K562 (cell line): ENCODE measurements at regions not wholly inside any gene's neighbourhood (a gene's known extent, or its start where the extent isn't known, plus 50 kb on each side); places are given as distances from the start of the nearest gene placed in this dataset.
"Not testable (repeated sequence)": the region's sequence is repeated elsewhere in the genome, so short reads cannot be mapped to it uniquely, and the experiment has no call there.

ENCODE experiments used
- ATAC-seq: fragments of 200-7000 bp; cut with Tn5 transposase; 3 replicates; pipeline ENCODE4 v1.9.1; 2020; ENCODE audit warnings: moderate library complexity
- BruUV-seq: library from RNA; stranded (reverse); fragments of 400-500 nt; replicated peaks from 2 replicates; lab custom pipeline; 2021; lab: Mats Ljungman, UMichigan
- CTCF ChIA-PET: fragments of 300-600 bp; formaldehyde crosslinking; extraction: SDS; loops from one replicate; lab custom pipeline; 2021; ENCODE audit warnings: low intra/inter-chr PET ratio; lab: Yijun Ruan, JAX
- POLR2A ChIA-PET: fragments of 300-600, 350-650 bp; sonication (Branson Sonifier 250); formaldehyde crosslinking; extraction: SDS; loops from one replicate; lab custom pipeline; 2021; ENCODE audit warnings: antibody characterized with exemption, inconsistent platforms; lab: Yijun Ruan, JAX
- DNase-seq, 4 experiments: peaks; one replicate each; pipeline versions ENCODE4 v3.0.0 to v3.0.0-alpha.2; 2011 to 2018; ENCODE audit warnings: low spot score in 3 of 4, mixed read lengths in 3 of 4; ENCODE audit errors: extremely low read depth in 1 of 4
- FAIRE-seq: peaks from 2 replicates; lab custom pipeline; 2011; peaks lifted over from hg19 to GRCh38; lab: Jason Lieb, UNC
- H2AFZ ChIP-seq: 2 replicates; pipeline ENCODE4 v1.6.0; 2011; ENCODE audit warnings: low read depth, low read length, control low read depth, inconsistent platforms
- H3K27ac ChIP-seq: fragments of 200-600 bp; 3 replicates; pipeline ENCODE4 v1.8.0; 2011; ENCODE audit warnings: low read depth, mild to moderate bottlenecking, control low read depth, inconsistent platforms, low read length, moderate library complexity, mixed read lengths; ENCODE audit errors: extremely low read depth
- H3K27me3 ChIP-seq, 2 experiments: fragments of 300-600 bp in 1 of 2; 2 replicates in 1 of 2; 3 replicates in 1 of 2; pipeline versions ENCODE4 v1.6.0 to v1.8.0; 2011; ENCODE audit warnings: inconsistent platforms in 2 of 2, low read length in 2 of 2, mild to moderate bottlenecking in 1 of 2, mixed read lengths in 1 of 2, moderate library complexity in 1 of 2; ENCODE audit not compliant: control insufficient read depth in 2 of 2, insufficient read depth in 2 of 2
- H3K36me3 ChIP-seq: fragments of 300-600 bp; 3 replicates; pipeline ENCODE4 v1.8.0; 2011; ENCODE audit warnings: mild to moderate bottlenecking, low read length, inconsistent platforms; ENCODE audit not compliant: control insufficient read depth, insufficient read depth
- H3K4me1 ChIP-seq, 2 experiments: fragments of 200-600 bp in 1 of 2; replicated peaks in 1 of 2; 2 replicates in 1 of 2; 3 replicates in 1 of 2; pipeline versions ENCODE4 v1.5.1 to v1.8.0; 2011; ENCODE audit warnings: inconsistent platforms in 2 of 2, low read length in 2 of 2, mild to moderate bottlenecking in 1 of 2, mixed read lengths in 1 of 2, moderate library complexity in 1 of 2; ENCODE audit not compliant: control insufficient read depth in 2 of 2, insufficient read depth in 2 of 2
- H3K4me2 ChIP-seq: 2 replicates; pipeline ENCODE4 v1.6.1; 2011; ENCODE audit warnings: low read length, control low read depth, inconsistent platforms, mixed read lengths; ENCODE audit not compliant: insufficient read depth
- H3K4me3 ChIP-seq: fragments of 200-600 bp; sonication (generic), shearing (Covaris generic); 2 replicates; pipeline ENCODE4 v1.5.1; 2016; ENCODE audit warnings: control low read depth, inconsistent platforms
- H3K79me2 ChIP-seq: fragments of 200-600 bp; 3 replicates; pipeline ENCODE4 v1.8.0; 2011; ENCODE audit warnings: low read length, inconsistent platforms; ENCODE audit not compliant: control insufficient read depth, insufficient read depth
- H3K9ac ChIP-seq, 2 experiments: 2 replicates each; pipeline versions ENCODE4 v1.6.0 to v1.6.1; 2011; ENCODE audit warnings: low read depth in 2 of 2, low read length in 2 of 2, control low read depth in 1 of 2, inconsistent platforms in 1 of 2, mild to moderate bottlenecking in 1 of 2, mixed read lengths in 1 of 2; ENCODE audit not compliant: insufficient read depth in 1 of 2
- H3K9me1 ChIP-seq: one replicate; pipeline ENCODE4 v1.6.0; 2011; ENCODE audit warnings: inconsistent platforms, mild to moderate bottlenecking, low read length, moderate library complexity; ENCODE audit not compliant: control insufficient read depth, insufficient read depth
- H3K9me3 ChIP-seq: replicated peaks from 2 replicates; pipeline ENCODE4 v1.5.1; 2011; ENCODE audit warnings: low read depth, low read length, inconsistent platforms; ENCODE audit not compliant: control insufficient read depth, insufficient read depth
- H4K20me1 ChIP-seq: replicated peaks from 2 replicates; pipeline ENCODE4 v1.6.1; 2011; ENCODE audit warnings: low read length, inconsistent platforms, mixed read lengths; ENCODE audit not compliant: control insufficient read depth, insufficient read depth
- BDP1 ChIP-seq: IDR thresholded peaks from 3 replicates; pipeline ENCODE4 v1.6.1; 2011; ENCODE audit not compliant: insufficient read length, insufficient read depth
- CHD4 ChIP-seq: fragments of 200-600 bp; sonication (generic); IDR thresholded peaks from 3 replicates; pipeline ENCODE4 v1.6.1; 2012; ENCODE audit warnings: low read depth, mild to moderate bottlenecking, mixed read lengths, low read length, inconsistent platforms; ENCODE audit not compliant: insufficient read depth, insufficient replicate concordance, poor library complexity, severe bottlenecking
- HDGF ChIP-seq: fragments of 450-650 bp; IDR thresholded peaks from 2 replicates; pipeline ENCODE4 v1.6.1; 2016
- JUNB ChIP-seq: fragments of 450-650 bp; formaldehyde crosslinking; conservative IDR thresholded peaks from 2 replicates; pipeline ENCODE4 v1.4.0; 2020; ENCODE audit warnings: mild to moderate bottlenecking
- MAZ ChIP-seq, 2 experiments: fragments of 450-650 bp in 1 of 2; sonication (generic) in 1 of 2; formaldehyde crosslinking; IDR thresholded peaks in 1 of 2; conservative IDR thresholded peaks in 1 of 2; 2 replicates each; pipeline versions ENCODE4 v1.4.0 to v1.5.0; 2020; ENCODE audit warnings: mild to moderate bottlenecking in 1 of 2, missing genetic modification reagents in 1 of 2
- MCM7 ChIP-seq, 2 experiments: fragments of 450-650 bp; IDR thresholded peaks; 2 replicates each; pipeline ENCODE4 v1.6.1; 2016 to 2018
- POLR3G ChIP-seq: IDR thresholded peaks from 2 replicates; pipeline ENCODE4 v1.6.1; 2011; ENCODE audit not compliant: insufficient read length, insufficient replicate concordance; ENCODE audit errors: extremely low read depth
- TRIM25 ChIP-seq: fragments of 450-650 bp; IDR thresholded peaks from 2 replicates; pipeline ENCODE4 v1.7.0; 2016; ENCODE audit warnings: borderline replicate concordance
- ZC3H11A ChIP-seq: IDR thresholded peaks from 2 replicates; pipeline ENCODE4 v1.6.1; 2012; ENCODE audit warnings: low read depth, low read length, improper control_type of control experiment
- ZNF124 ChIP-seq: sonication (generic); formaldehyde crosslinking; IDR thresholded peaks from 2 replicates; pipeline ENCODE4 v1.8.1; 2022; ENCODE audit warnings: missing genetic modification reagents
- ZNF668 ChIP-seq: fragments of 250-450 bp; sonication (Bioruptor Pico); IDR thresholded peaks from 2 replicates; pipeline ENCODE4 v1.8.0; 2022; ENCODE audit warnings: mild to moderate bottlenecking, inconsistent platforms
- WGBS: fragments of 100-300 bp; shearing (Covaris generic); methylation state at CpG from one replicate; pipeline ENCODE4 v1.1.6; 2016; ENCODE audit warnings: low coverage, mixed read lengths; ENCODE audit not compliant: insufficient coverage; ENCODE audit errors: missing lambda C conversion rate; 5-methylcytosine and 5-hydroxymethylcytosine counted together
- in situ Hi-C: fragments of 300-500 bp; cut with MboI; formaldehyde crosslinking; loops from 4 replicates; pipeline ENCODE4 v1.15.0; 2018; ENCODE audit warnings: inconsistent platforms, mixed read lengths
- intact Hi-C: fragments of 100-400 bp; cut with micrococcal nuclease; formaldehyde crosslinking; loops from 2 replicates; pipeline ENCODE4 v1.14.2; 2022
- TF ChIP-seq, protein P1 (sequence below): fragments of 150-350 bp; conservative IDR thresholded peaks from 2 replicates; pipeline ENCODE4 v1.6.1; 2014; ENCODE audit warnings: low read length

DNA sequence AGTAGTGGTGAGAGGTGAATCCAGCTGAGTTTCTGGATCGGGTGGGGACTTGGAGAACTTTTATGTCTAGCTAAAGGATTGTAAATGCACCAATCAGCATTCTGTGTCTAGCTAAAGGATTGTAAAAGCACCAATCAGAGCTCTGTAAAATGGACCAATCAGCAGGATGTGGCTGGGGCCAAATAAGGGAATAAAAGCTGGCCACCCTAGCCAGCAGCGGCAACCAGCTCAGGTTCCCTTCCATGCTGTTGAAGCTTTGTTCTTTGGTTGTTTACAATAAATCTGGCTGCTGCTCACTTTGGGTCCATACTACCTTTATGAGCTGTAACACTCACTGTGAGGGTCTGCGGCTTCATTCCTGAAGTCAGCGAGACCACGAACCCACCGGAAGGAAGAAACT lies 141.6 kb upstream of the FGF10 start:
- H3K79me2 ChIP-seq, FAIRE-seq, DNase-seq, H3K4me3 ChIP-seq, intact Hi-C loops, ATAC-seq, H3K27ac ChIP-seq, H3K9me1 ChIP-seq, H4K20me1 ChIP-seq, BruUV-seq, H3K4me1 ChIP-seq, CTCF ChIA-PET, H3K4me2 ChIP-seq, H2AFZ ChIP-seq, H3K27me3 ChIP-seq, POLR2A ChIA-PET, H3K9me3 ChIP-seq, H3K9ac ChIP-seq, in situ Hi-C loops, H3K36me3 ChIP-seq: not testable (repeated sequence)
- WGBS: 4% methylated on average over 6 of the region's 6 CpGs

DNA sequence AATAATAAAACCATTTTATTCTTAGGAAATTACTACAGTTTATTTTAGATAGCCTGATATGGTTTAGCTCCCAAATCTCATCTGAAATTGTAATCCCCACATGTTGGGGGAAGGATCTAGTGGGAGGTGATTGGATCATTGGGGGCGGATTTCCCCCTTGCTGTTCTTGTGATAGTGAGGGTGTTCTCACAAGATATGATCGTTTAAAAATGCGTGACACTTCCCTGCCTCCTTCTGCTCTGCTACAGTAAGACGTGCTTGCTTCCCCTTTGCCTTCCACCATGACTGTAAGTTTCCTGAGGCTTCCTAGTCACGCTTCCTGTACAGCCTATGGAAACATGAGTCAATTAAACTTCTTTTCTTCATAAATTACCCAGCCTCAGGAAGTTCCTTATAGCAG lies 122.4 kb upstream of the FGF10 start:
- WGBS: 0% methylated on average over 5 of the region's 5 CpGs
- no peak overlapping the region for H3K4me3 ChIP-seq
- no peaks in the 10 kb centered on the region for H3K4me1 ChIP-seq
- FAIRE-seq (no peak), ATAC-seq (no peak), DNase-seq (no peak)
- H4K20me1 ChIP-seq: no peaks in the 10 kb centered on the region
- H3K9ac ChIP-seq: no peak overlapping the region
- ChIA-PET POLR2A (no interaction called here), CTCF (no interaction called here)
- no peaks in the 10 kb centered on the region for H3K79me2 ChIP-seq
- no peaks in the 10 kb centered on the region for H3K27me3 ChIP-seq
- H3K27ac ChIP-seq: no peak overlapping the region
- H3K9me1 ChIP-seq: no peaks in the 10 kb centered on the region
- TF ChIP-seq JUNB (CRISPR knock-in tag): no peak
- TF ChIP-seq CHD4: no peak
- no peak for TF ChIP-seq MAZ (CRISPR knock-in tag; conservative IDR thresholded peaks at IDR 0.05 in 1 of 2, IDR thresholded peaks at IDR 0.05 in 1 of 2)
- no peak for TF ChIP-seq HDGF
- no peak for TF ChIP-seq POLR3G
- TF ChIP-seq MCM7 (IDR thresholded peaks at IDR 0.05): no peak
- no peak for TF ChIP-seq BDP1
- no peak for TF ChIP-seq ZNF668 (CRISPR knock-in tag)
- TF ChIP-seq, protein P1, sequence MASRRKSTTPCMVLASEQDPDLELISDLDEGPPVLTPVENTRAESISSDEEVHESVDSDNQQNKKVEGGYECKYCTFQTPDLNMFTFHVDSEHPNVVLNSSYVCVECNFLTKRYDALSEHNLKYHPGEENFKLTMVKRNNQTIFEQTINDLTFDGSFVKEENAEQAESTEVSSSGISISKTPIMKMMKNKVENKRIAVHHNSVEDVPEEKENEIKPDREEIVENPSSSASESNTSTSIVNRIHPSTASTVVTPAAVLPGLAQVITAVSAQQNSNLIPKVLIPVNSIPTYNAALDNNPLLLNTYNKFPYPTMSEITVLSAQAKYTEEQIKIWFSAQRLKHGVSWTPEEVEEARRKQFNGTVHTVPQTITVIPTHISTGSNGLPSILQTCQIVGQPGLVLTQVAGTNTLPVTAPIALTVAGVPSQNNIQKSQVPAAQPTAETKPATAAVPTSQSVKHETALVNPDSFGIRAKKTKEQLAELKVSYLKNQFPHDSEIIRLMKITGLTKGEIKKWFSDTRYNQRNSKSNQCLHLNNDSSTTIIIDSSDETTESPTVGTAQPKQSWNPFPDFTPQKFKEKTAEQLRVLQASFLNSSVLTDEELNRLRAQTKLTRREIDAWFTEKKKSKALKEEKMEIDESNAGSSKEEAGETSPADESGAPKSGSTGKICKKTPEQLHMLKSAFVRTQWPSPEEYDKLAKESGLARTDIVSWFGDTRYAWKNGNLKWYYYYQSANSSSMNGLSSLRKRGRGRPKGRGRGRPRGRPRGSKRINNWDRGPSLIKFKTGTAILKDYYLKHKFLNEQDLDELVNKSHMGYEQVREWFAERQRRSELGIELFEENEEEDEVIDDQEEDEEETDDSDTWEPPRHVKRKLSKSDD: no peak
- no peak for TF ChIP-seq ZNF124 (CRISPR knock-in tag)
- no peak for TF ChIP-seq ZC3H11A
- TF ChIP-seq TRIM25: no peak
- no peaks in the 10 kb centered on the region for H3K36me3 ChIP-seq
- no peak overlapping the region for H2AFZ ChIP-seq
- H3K4me2 ChIP-seq: no peak overlapping the region
- BruUV-seq: no TSS peak
- intact Hi-C loops (no loop called here), in situ Hi-C loops (no loop called here)
- H3K9me3 ChIP-seq: no peaks in the 10 kb centered on the region
